HFF-Myc (cell line): ENCODE measurements at regions not wholly inside any gene's neighbourhood (a gene's known extent, or its start where the extent isn't known, plus 50 kb on each side); places are given as distances from the start of the nearest gene placed in this dataset.

Experiments
- DNase-seq: peaks from one replicate; pipeline ENCODE4 v3.0.0-alpha.2; 2011; ENCODE audit warnings: low read depth; ENCODE audit errors: extremely low read depth
- H3K4me3 ChIP-seq: replicated peaks from 2 replicates; pipeline ENCODE4 v1.5.1; 2011; ENCODE audit warnings: low read depth, mild to moderate bottlenecking, control low read depth, low read length
- CTCF ChIP-seq: IDR thresholded peaks from 2 replicates; pipeline ENCODE4 v1.5.1; 2012; ENCODE audit warnings: mild to moderate bottlenecking, low read depth, low read length, control low read depth; ENCODE audit errors: missing control alignments

- H3K4me3 ChIP-seq = no peak overlapping the region
- DNase-seq = no peak
- TF ChIP-seq CTCF = no peak
Observed at GRCh38 chr7:18206331-18206730, 178.7 kb upstream of the PRPS1L1 start.

GRCh38 chr7:18208921-18209320 is 181.3 kb upstream of the PRPS1L1 start:
- TF ChIP-seq CTCF = no peak
- no peak overlapping the region for H3K4me3 ChIP-seq
- no peak for DNase-seq

- no peak for DNase-seq
- H3K4me3 ChIP-seq = no peak overlapping the region
- TF ChIP-seq CTCF = no peak
Observed at GRCh38 chr7:18210377-18210776, 182.7 kb upstream of the PRPS1L1 start.

- DNase-seq = no peak
- TF ChIP-seq CTCF = no peak
- H3K4me3 ChIP-seq = no peak overlapping the region
Observed at GRCh38 chr7:18210788-18211187, 183.1 kb upstream of the PRPS1L1 start.

- H3K4me3 ChIP-seq = no peak overlapping the region
- DNase-seq = no peak
- TF ChIP-seq CTCF = no peak
Observed at GRCh38 chr7:18212308-18212707, 184.7 kb upstream of the PRPS1L1 start.

GRCh38 chr7:18212758-18213157 is 185.1 kb upstream of the PRPS1L1 start:
- no peak for TF ChIP-seq CTCF

GRCh38 chr7:18213652-18214051 is 186.0 kb upstream of the PRPS1L1 start:
- no peak for TF ChIP-seq CTCF

More at GRCh38 chr7:18212758-18213157, 185.1 kb upstream of the PRPS1L1 start:
- peak; percentile 47 for DNase-seq
- no peak overlapping the region for H3K4me3 ChIP-seq

More at GRCh38 chr7:18213652-18214051, 186.0 kb upstream of the PRPS1L1 start:
- DNase-seq = no peak
- no peak overlapping the region for H3K4me3 ChIP-seq
